ENCODE measurements at regions not wholly inside any gene's neighbourhood (a gene's known extent, or its start where the extent isn't known, plus 50 kb on each side); places are given as distances from the start of the nearest gene placed in this dataset.

DNA sequence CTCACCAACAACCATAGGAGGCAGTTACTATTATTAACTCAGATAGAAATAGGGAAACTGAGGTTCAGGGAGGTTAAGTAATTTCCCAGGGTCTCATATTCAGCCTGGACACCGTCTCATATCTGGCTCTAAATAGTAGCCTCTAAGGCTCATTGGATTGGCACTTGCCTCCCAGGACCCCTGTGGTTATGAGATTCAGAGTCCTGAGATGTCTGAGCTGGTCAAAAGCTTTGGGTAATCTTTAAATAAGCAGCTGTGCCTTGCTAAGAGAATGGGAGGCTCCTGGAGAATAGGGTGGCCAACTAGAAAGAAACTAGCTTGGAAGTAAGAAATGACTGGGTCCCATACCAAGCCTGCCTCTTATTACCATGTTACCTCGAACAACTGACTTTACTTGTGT lies 50.3 kb upstream of the CRHR1 start:
- TF ChIP-seq, protein P1, sequence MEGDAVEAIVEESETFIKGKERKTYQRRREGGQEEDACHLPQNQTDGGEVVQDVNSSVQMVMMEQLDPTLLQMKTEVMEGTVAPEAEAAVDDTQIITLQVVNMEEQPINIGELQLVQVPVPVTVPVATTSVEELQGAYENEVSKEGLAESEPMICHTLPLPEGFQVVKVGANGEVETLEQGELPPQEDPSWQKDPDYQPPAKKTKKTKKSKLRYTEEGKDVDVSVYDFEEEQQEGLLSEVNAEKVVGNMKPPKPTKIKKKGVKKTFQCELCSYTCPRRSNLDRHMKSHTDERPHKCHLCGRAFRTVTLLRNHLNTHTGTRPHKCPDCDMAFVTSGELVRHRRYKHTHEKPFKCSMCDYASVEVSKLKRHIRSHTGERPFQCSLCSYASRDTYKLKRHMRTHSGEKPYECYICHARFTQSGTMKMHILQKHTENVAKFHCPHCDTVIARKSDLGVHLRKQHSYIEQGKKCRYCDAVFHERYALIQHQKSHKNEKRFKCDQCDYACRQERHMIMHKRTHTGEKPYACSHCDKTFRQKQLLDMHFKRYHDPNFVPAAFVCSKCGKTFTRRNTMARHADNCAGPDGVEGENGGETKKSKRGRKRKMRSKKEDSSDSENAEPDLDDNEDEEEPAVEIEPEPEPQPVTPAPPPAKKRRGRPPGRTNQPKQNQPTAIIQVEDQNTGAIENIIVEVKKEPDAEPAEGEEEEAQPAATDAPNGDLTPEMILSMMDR (IDR thresholded peaks at IDR 0.05): no peak
- no peak for TF ChIP-seq POLR2AphosphoS5 (IDR thresholded peaks at IDR 0.05)
